Endothelial cell (in vitro differentiated cells): ENCODE measurements at regions not wholly inside any gene's neighbourhood (a gene's known extent, or its start where the extent isn't known, plus 50 kb on each side); places are given as distances from the start of the nearest gene placed in this dataset.
A peak's percentile ranks its signal among the peaks of the same experiment; 100 is the strongest.

Experiments
- DNase-seq: peaks from one replicate; pipeline ENCODE4 v3.0.0; 2021; ENCODE audit warnings: low spot score
- H3K27ac Mint-ChIP-seq: one replicate; pipeline ENCODE4 v1.8.0; 2021; ENCODE audit warnings: mixed read lengths, inconsistent platforms; ENCODE audit not compliant: unreplicated experiment
- H3K27me3 Mint-ChIP-seq: one replicate; pipeline ENCODE4 v1.8.0; 2021; ENCODE audit warnings: mild to moderate bottlenecking, moderate library complexity, mixed read lengths, inconsistent platforms; ENCODE audit not compliant: unreplicated experiment
- H3K36me3 Mint-ChIP-seq: one replicate; pipeline ENCODE4 v1.8.0; 2021; ENCODE audit warnings: mild to moderate bottlenecking, low read depth, mixed read lengths, inconsistent platforms; ENCODE audit not compliant: unreplicated experiment
- H3K4me1 Mint-ChIP-seq: one replicate; pipeline ENCODE4 v1.8.0; 2021; ENCODE audit warnings: mild to moderate bottlenecking, mixed read lengths, inconsistent platforms; ENCODE audit not compliant: unreplicated experiment
- H3K4me3 Mint-ChIP-seq: one replicate; pipeline ENCODE4 v1.8.0; 2021; ENCODE audit warnings: mild to moderate bottlenecking, mixed read lengths, inconsistent platforms; ENCODE audit not compliant: unreplicated experiment
- H3K9me3 Mint-ChIP-seq: one replicate; pipeline ENCODE4 v1.8.0; 2021; ENCODE audit warnings: mixed read lengths, inconsistent platforms; ENCODE audit not compliant: unreplicated experiment
- TF ChIP-seq, protein P1 (sequence below): fragments of 200-600 bp; sonication (generic); IDR thresholded peaks from one replicate; pipeline ENCODE4 v1.5.0; 2021; ENCODE audit warnings: antibody characterized with exemption; ENCODE audit not compliant: unreplicated experiment

GRCh38 chrX:111007238-111007637 is 88.8 kb upstream of the PAK3 start:
- DNase-seq, result no peak
- H3K4me1 Mint-ChIP-seq, result no peaks in the 10 kb centered on the region
- H3K4me3 Mint-ChIP-seq, result no peak overlapping the region
- H3K9me3 Mint-ChIP-seq, result no peaks in the 10 kb centered on the region
- no peaks in the 10 kb centered on the region for H3K27me3 Mint-ChIP-seq
- TF ChIP-seq, protein P1, sequence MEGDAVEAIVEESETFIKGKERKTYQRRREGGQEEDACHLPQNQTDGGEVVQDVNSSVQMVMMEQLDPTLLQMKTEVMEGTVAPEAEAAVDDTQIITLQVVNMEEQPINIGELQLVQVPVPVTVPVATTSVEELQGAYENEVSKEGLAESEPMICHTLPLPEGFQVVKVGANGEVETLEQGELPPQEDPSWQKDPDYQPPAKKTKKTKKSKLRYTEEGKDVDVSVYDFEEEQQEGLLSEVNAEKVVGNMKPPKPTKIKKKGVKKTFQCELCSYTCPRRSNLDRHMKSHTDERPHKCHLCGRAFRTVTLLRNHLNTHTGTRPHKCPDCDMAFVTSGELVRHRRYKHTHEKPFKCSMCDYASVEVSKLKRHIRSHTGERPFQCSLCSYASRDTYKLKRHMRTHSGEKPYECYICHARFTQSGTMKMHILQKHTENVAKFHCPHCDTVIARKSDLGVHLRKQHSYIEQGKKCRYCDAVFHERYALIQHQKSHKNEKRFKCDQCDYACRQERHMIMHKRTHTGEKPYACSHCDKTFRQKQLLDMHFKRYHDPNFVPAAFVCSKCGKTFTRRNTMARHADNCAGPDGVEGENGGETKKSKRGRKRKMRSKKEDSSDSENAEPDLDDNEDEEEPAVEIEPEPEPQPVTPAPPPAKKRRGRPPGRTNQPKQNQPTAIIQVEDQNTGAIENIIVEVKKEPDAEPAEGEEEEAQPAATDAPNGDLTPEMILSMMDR, result no peak
- no peaks in the 10 kb centered on the region for H3K36me3 Mint-ChIP-seq
- no peak overlapping the region for H3K27ac Mint-ChIP-seq

DNA sequence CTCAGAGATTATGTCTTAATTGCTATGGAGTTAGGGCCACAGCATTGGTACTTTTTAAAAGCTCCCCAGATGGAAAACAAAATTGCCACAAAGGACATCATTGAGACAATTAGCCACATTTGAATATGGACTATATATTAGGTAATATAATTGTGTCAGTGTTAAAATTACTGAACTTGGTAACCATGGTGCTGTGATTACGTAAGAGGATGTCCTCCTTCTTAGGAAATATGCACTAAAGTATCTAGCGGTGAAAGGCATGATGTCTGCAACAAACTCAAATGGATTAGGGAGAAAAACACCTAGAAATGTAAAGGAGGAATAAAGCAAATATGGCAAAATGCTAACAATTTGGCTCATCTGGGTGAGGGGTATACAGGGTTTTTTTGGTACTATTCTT is 89.9 kb upstream of the PAK3 start:
- H3K36me3 Mint-ChIP-seq, result no peaks in the 10 kb centered on the region
- H3K4me3 Mint-ChIP-seq, result no peak overlapping the region
- no peaks in the 10 kb centered on the region for H3K27me3 Mint-ChIP-seq
- no peaks in the 10 kb centered on the region for H3K9me3 Mint-ChIP-seq
- no peak for DNase-seq
- H3K4me1 Mint-ChIP-seq, result no peaks in the 10 kb centered on the region
- TF ChIP-seq, protein P1, result no peak
- no peak overlapping the region for H3K27ac Mint-ChIP-seq

DNA sequence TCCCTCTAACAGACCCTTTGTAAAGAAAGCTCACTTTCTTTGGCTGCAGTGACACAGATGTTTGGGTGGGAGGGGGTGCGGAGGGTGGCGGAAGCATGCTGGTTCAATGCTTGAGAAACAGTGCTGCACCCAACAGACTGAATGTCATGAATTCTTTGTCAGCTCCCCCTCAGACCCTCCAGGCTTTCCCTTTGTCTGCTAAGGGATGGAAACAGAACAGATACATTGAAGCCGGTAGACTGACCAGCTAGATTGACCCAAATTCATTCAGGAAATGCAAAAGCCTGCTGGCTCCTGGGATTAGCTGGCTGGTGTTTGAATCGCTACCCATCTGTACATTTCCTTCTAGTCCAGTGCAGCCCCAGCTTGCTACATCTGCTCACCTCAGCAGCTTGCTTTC is 90.8 kb upstream of the PAK3 start:
- Mint-ChIP-seq H3K9me3 (no peaks in the 10 kb centered on the region), H3K36me3 (no peaks in the 10 kb centered on the region), H3K4me1 (no peaks in the 10 kb centered on the region), H3K4me3 (no peak overlapping the region), H3K27ac (no peak overlapping the region), H3K27me3 (no peaks in the 10 kb centered on the region)
- DNase-seq, result no peak
- TF ChIP-seq, protein P1, result no peak

- no peaks in the 10 kb centered on the region for H3K36me3 Mint-ChIP-seq
- TF ChIP-seq, protein P1, result no peak
- H3K4me3 Mint-ChIP-seq, result no peak overlapping the region
- H3K27ac Mint-ChIP-seq, result no peak overlapping the region
- no peak for DNase-seq
- no peaks in the 10 kb centered on the region for H3K9me3 Mint-ChIP-seq
- H3K4me1 Mint-ChIP-seq, result no peaks in the 10 kb centered on the region
- H3K27me3 Mint-ChIP-seq, result no peaks in the 10 kb centered on the region
These were observed 92.9 kb upstream of the PAK3 start for GRCh38 chrX:111003118-111003517.

- Mint-ChIP-seq H3K4me1 (no peaks in the 10 kb centered on the region), H3K4me3 (no peak overlapping the region), H3K27ac (no peak overlapping the region), H3K27me3 (no peaks in the 10 kb centered on the region), H3K36me3 (no peaks in the 10 kb centered on the region), H3K9me3 (no peaks in the 10 kb centered on the region)
- TF ChIP-seq, protein P1, result peak; percentile 55
- DNase-seq, result peak; percentile 12
These were observed 103.4 kb upstream of the PAK3 start for GRCh38 chrX:110992611-110993010.
